Hepatocyte (in vitro differentiated cells): ENCODE measurements at regions not wholly inside any gene's neighbourhood (a gene's known extent, or its start where the extent isn't known, plus 50 kb on each side); places are given as distances from the start of the nearest gene placed in this dataset.

Experiments
- DNase-seq: peaks from one replicate; pipeline ENCODE4 v3.0.0-alpha.2; 2016; ENCODE audit warnings: low spot score
- H2AFZ ChIP-seq: fragments of 200-600 bp; sonication (generic); 2 replicates; pipeline ENCODE4 v1.6.0; 2016; ENCODE audit warnings: antibody characterized with exemption, mild to moderate bottlenecking
- H3K27ac ChIP-seq: fragments of 200-600 bp; sonication (generic); 2 replicates; pipeline ENCODE4 v1.5.1; 2016; ENCODE audit warnings: mild to moderate bottlenecking
- H3K27me3 ChIP-seq: fragments of 200-600 bp; sonication (generic); 2 replicates; pipeline ENCODE4 v1.6.1; 2016
- H3K36me3 ChIP-seq: fragments of 200-600 bp; sonication (generic); replicated peaks from 2 replicates; pipeline ENCODE4 v1.5.1; 2016; ENCODE audit warnings: low read depth; ENCODE audit not compliant: insufficient read depth
- H3K4me1 ChIP-seq: fragments of 200-600 bp; sonication (generic); 2 replicates; pipeline ENCODE4 v1.5.1; 2016; ENCODE audit warnings: mild to moderate bottlenecking, moderate library complexity; ENCODE audit not compliant: insufficient read depth
- H3K4me2 ChIP-seq: fragments of 200-600 bp; sonication (generic); 2 replicates; pipeline ENCODE4 v1.6.0; 2016
- H3K4me3 ChIP-seq: fragments of 200-600 bp; sonication (generic); 2 replicates; pipeline ENCODE4 v1.5.1; 2016; ENCODE audit warnings: mild to moderate bottlenecking
- H3K79me2 ChIP-seq: fragments of 200-600 bp; sonication (generic); 2 replicates; pipeline ENCODE4 v1.6.0; 2017; ENCODE audit warnings: mild to moderate bottlenecking
- H3K9me2 ChIP-seq: fragments of 200-600 bp; sonication (generic); replicated peaks from 2 replicates; pipeline ENCODE4 v1.6.0; 2017; ENCODE audit warnings: mild to moderate bottlenecking; ENCODE audit not compliant: insufficient read depth
- H3K9me3 ChIP-seq: fragments of 200-600 bp; sonication (generic); 2 replicates; pipeline ENCODE4 v1.5.1; 2016; ENCODE audit warnings: low read depth, mild to moderate bottlenecking
- H4K20me1 ChIP-seq: fragments of 200-600 bp; sonication (generic); 2 replicates; pipeline ENCODE4 v1.6.0; 2016; ENCODE audit warnings: mild to moderate bottlenecking; ENCODE audit not compliant: insufficient read depth, poor library complexity, severe bottlenecking
- EZH2 ChIP-seq: fragments of 200-600 bp; sonication (generic); IDR thresholded peaks from 2 replicates; pipeline ENCODE4 v1.6.1; 2016; ENCODE audit warnings: antibody characterized with exemption, mild to moderate bottlenecking, borderline replicate concordance
- EZH2phosphoT487 ChIP-seq: fragments of 200-600 bp; sonication (generic); IDR thresholded peaks from one replicate; pipeline ENCODE4 v1.6.1; 2018; ENCODE audit warnings: antibody characterized with exemption, mild to moderate bottlenecking, low read depth, moderate library complexity; ENCODE audit not compliant: unreplicated experiment, severe bottlenecking
- WGBS: methylation state at CpG from one replicate; pipeline ENCODE4 v1.1.6; 2016; ENCODE audit warnings: low lambda C conversion rate; ENCODE audit errors: missing lambda C conversion rate; 5-methylcytosine and 5-hydroxymethylcytosine counted together
- TF ChIP-seq, protein P1 (sequence below): fragments of 200-600 bp; sonication (generic); IDR thresholded peaks from 2 replicates; pipeline ENCODE4 v1.5.1; 2016; ENCODE audit warnings: antibody characterized with exemption, mild to moderate bottlenecking; ENCODE audit not compliant: poor library complexity

DNA sequence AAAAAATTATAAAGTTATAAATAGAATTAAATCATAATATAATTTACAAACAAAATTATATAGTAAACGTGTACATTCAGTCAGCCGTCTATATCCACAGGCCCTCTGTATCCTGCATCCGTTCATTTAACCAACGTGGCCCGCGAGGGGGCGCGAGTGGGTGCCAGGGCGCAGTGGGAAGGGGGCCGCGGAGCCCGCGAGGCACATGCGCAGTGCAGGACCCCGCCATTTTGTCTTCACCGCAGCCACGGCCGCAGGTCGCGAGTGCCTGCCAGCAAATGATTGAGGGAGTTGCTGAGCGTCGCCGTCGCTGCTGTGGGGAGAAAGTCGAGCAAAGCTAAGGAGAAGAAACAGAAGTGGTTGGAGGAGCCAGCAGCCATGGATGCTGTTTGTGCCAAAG lies 53.4 kb upstream of the ECI2 start:
- H2AFZ ChIP-seq: no peak overlapping the region
- no peaks in the 10 kb centered on the region for H3K9me2 ChIP-seq
- no peaks in the 10 kb centered on the region for H4K20me1 ChIP-seq
- H3K27me3 ChIP-seq: no peaks in the 10 kb centered on the region
- 97% methylated on average over 25 of the region's 25 CpGs for WGBS
- no peak for DNase-seq
- H3K4me1 ChIP-seq: no peaks in the 10 kb centered on the region
- TF ChIP-seq, protein P1, sequence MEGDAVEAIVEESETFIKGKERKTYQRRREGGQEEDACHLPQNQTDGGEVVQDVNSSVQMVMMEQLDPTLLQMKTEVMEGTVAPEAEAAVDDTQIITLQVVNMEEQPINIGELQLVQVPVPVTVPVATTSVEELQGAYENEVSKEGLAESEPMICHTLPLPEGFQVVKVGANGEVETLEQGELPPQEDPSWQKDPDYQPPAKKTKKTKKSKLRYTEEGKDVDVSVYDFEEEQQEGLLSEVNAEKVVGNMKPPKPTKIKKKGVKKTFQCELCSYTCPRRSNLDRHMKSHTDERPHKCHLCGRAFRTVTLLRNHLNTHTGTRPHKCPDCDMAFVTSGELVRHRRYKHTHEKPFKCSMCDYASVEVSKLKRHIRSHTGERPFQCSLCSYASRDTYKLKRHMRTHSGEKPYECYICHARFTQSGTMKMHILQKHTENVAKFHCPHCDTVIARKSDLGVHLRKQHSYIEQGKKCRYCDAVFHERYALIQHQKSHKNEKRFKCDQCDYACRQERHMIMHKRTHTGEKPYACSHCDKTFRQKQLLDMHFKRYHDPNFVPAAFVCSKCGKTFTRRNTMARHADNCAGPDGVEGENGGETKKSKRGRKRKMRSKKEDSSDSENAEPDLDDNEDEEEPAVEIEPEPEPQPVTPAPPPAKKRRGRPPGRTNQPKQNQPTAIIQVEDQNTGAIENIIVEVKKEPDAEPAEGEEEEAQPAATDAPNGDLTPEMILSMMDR: no peak
- TF ChIP-seq EZH2 (no peak), EZH2phosphoT487 (no peak)
- no peaks in the 10 kb centered on the region for H3K79me2 ChIP-seq
- H3K4me2 ChIP-seq: no peak overlapping the region
- no peak overlapping the region for H3K4me3 ChIP-seq
- no peaks in the 10 kb centered on the region for H3K36me3 ChIP-seq
- no peaks in the 10 kb centered on the region for H3K9me3 ChIP-seq
- H3K27ac ChIP-seq: no peak overlapping the region

DNA sequence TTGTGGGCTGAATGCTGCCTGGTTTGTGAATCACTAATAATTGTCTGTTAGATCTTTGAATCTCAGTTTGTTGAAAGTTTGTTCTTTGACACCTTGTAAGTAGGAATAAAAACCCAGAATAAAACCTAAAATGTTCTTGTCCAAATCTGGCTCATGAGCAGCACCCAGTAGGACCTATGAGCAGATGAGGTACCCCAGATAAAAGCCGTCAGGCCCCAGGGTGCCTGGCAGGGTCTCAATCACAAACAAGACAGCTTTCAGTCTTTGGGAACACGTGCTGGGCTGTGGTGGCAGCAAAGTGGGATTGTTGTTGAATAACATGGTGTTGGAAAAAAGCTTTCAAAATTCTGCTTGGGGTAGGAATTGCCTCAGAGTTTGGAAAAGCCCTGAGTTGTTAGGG lies 52.1 kb upstream of the ECI2 start:
- H3K27me3 ChIP-seq: no peaks in the 10 kb centered on the region
- peaks cover 3% of the 10 kb centered on the region for H3K9me3 ChIP-seq
- H3K4me3 ChIP-seq: no peak overlapping the region
- 76% methylated on average over 2 of the region's 2 CpGs for WGBS
- H3K27ac ChIP-seq: no peak overlapping the region
- H3K9me2 ChIP-seq: no peaks in the 10 kb centered on the region
- H3K36me3 ChIP-seq: no peaks in the 10 kb centered on the region
- H2AFZ ChIP-seq: no peak overlapping the region
- TF ChIP-seq, protein P1: no peak
- no peak for TF ChIP-seq EZH2phosphoT487
- no peak for TF ChIP-seq EZH2
- no peaks in the 10 kb centered on the region for H3K4me1 ChIP-seq
- no peak overlapping the region for H3K4me2 ChIP-seq
- no peak for DNase-seq
- no peaks in the 10 kb centered on the region for H3K79me2 ChIP-seq
- no peaks in the 10 kb centered on the region for H4K20me1 ChIP-seq

DNA sequence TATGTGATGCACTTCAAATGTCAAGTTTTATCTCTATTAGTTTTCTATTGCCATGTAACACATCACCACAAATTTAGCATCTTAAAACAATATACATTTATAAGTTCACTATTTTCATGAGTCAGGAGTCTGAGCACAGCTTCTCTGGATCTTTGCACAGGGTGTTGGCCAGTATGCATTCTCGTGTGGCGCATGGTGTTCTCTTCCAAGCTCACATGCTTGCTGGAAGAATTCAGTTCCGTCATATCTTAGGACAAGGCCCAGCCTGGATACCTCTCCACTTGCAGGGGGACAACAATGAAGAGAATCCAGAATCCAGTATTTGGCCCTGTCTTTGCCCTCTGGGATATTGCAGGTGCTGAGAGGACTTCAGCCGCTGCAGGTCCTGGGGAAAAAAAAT lies 51.0 kb upstream of the ECI2 start:
- no peaks in the 10 kb centered on the region for H3K27me3 ChIP-seq
- H4K20me1 ChIP-seq: no peaks in the 10 kb centered on the region
- WGBS: 91% methylated on average over 4 of the region's 4 CpGs
- H3K4me1 ChIP-seq: no peaks in the 10 kb centered on the region
- peaks cover 3% of the 10 kb centered on the region for H3K9me3 ChIP-seq
- H3K79me2 ChIP-seq: no peaks in the 10 kb centered on the region
- H3K4me2 ChIP-seq: no peak overlapping the region
- H2AFZ ChIP-seq: no peak overlapping the region
- TF ChIP-seq EZH2phosphoT487 (no peak), EZH2 (no peak)
- TF ChIP-seq, protein P1: no peak
- DNase-seq: no peak
- H3K27ac ChIP-seq: no peak overlapping the region
- H3K9me2 ChIP-seq: no peaks in the 10 kb centered on the region
- H3K36me3 ChIP-seq: no peaks in the 10 kb centered on the region
- no peak overlapping the region for H3K4me3 ChIP-seq

DNA sequence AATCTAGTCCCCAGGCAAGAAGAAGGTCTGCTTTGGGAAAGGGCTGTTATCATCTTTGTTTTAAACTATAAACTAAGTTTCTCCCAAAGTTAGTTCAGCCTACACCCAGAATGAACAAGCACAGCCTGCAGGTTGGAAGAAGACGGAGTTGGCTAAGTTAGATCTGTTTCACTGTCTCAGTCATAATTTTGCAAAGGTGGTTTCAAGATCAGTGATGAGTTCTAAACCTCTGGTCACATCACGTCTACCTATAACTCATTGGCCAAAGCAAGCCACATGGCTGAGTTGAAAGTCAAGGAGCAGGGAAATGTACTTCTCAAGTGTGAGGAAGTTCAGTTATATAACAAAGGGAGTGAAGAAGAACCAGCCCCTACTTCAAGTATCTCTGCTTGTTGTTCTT lies 50.5 kb upstream of the ECI2 start:
- WGBS: 93% methylated on average over 2 of the region's 2 CpGs
- Histone ChIP-seq H3K4me1 (no peaks in the 10 kb centered on the region), H3K27ac (no peak overlapping the region), H3K79me2 (no peaks in the 10 kb centered on the region), H4K20me1 (no peaks in the 10 kb centered on the region), H3K36me3 (no peaks in the 10 kb centered on the region), H3K27me3 (no peaks in the 10 kb centered on the region), H3K4me2 (no peak overlapping the region), H3K9me3 (peaks cover 3% of the 10 kb centered on the region), H3K9me2 (no peaks in the 10 kb centered on the region), H2AFZ (no peak overlapping the region), H3K4me3 (no peak overlapping the region)
- TF ChIP-seq, protein P1: no peak
- TF ChIP-seq EZH2 (no peak), EZH2phosphoT487 (no peak)
- no peak for DNase-seq
